HepG2 (cell line): ENCODE measurements at regions not wholly inside any gene's neighbourhood (a gene's known extent, or its start where the extent isn't known, plus 50 kb on each side); places are given as distances from the start of the nearest gene placed in this dataset.

Experiments
- FOXA1 ChIP-seq, 2 experiments: fragments of 450-650 bp in 1 of 2; sonication (generic) in 1 of 2; formaldehyde crosslinking in 1 of 2; IDR thresholded peaks; 2 replicates each; pipeline versions ENCODE4 v1.4.0 to v1.6.1; 2016 to 2020; ENCODE audit warnings: missing genetic modification reagents in 1 of 2
- GABPA ChIP-seq, 2 experiments: IDR thresholded peaks; 2 replicates each; pipeline ENCODE4 v1.6.1; 2011 to 2016; ENCODE audit warnings: low read depth in 2 of 2, low read length in 1 of 2, missing biosample characterization in 1 of 2, missing genetic modification characterization in 1 of 2
- GTF3A ChIP-seq: sonication (generic); formaldehyde crosslinking; conservative IDR thresholded peaks from 2 replicates; pipeline ENCODE4 v1.4.0; 2020; ENCODE audit warnings: mild to moderate bottlenecking, missing genetic modification reagents
- MIXL1 ChIP-seq: IDR thresholded peaks from 2 replicates; pipeline ENCODE4 v1.6.1; 2016
- NFAT5 ChIP-seq: sonication (generic); formaldehyde crosslinking; IDR thresholded peaks from 2 replicates; pipeline ENCODE4 v1.4.0; 2020; ENCODE audit warnings: missing genetic modification reagents
- PCBP2 ChIP-seq: fragments of 200-400 bp; formaldehyde crosslinking; optimal IDR thresholded peaks from 2 replicates; pipeline ENCODE3; 2018; ENCODE audit warnings: low read length, low read depth; ENCODE audit not compliant: poor library complexity, severe bottlenecking
- RERE ChIP-seq: IDR thresholded peaks from 2 replicates; pipeline ENCODE4 v1.6.1; 2016; ENCODE audit warnings: low read depth, missing genetic modification reagents, missing compliant biosample characterization
- SAFB2 ChIP-seq: sonication (generic); formaldehyde crosslinking; IDR thresholded peaks from 2 replicates; pipeline ENCODE4 v1.5.1; 2020; ENCODE audit warnings: missing genetic modification reagents, low read depth, mild to moderate bottlenecking, borderline replicate concordance
- ZBTB4 ChIP-seq: sonication (generic); formaldehyde crosslinking; IDR thresholded peaks from 2 replicates; pipeline ENCODE4 v1.4.0; 2020; ENCODE audit warnings: missing genetic modification reagents, mild to moderate bottlenecking, borderline replicate concordance
- ZFP82 ChIP-seq: sonication (generic); formaldehyde crosslinking; IDR thresholded peaks from 2 replicates; pipeline ENCODE4 v1.5.1; 2020; ENCODE audit warnings: mild to moderate bottlenecking, missing genetic modification reagents, borderline replicate concordance
- ZNF256 ChIP-seq: sonication (generic); formaldehyde crosslinking; conservative IDR thresholded peaks from 2 replicates; pipeline ENCODE4 v1.4.0; 2020; ENCODE audit warnings: missing genetic modification reagents
- ZNF292 ChIP-seq: sonication (generic); formaldehyde crosslinking; IDR thresholded peaks from 2 replicates; pipeline ENCODE4 v1.8.1; 2022; ENCODE audit warnings: mild to moderate bottlenecking, low read depth, missing genetic modification reagents, borderline replicate concordance
- ZNF747 ChIP-seq: sonication (generic); formaldehyde crosslinking; IDR thresholded peaks from 2 replicates; pipeline ENCODE4 v1.8.1; 2023; ENCODE audit warnings: missing genetic modification reagents, mild to moderate bottlenecking, borderline replicate concordance

- 0 out of 2 replicates have a peak, but pooled peaks have one; percentile 17 for TF ChIP-seq ZBTB4
- TF ChIP-seq RERE (CRISPR knock-in tag): 0 out of 2 replicates have a peak, but pooled peaks have one; percentile 16
- TF ChIP-seq ZNF292 (CRISPR knock-in tag): 0 out of 2 replicates have a peak, but pooled peaks have one; percentile 26
- TF ChIP-seq SAFB2 (CRISPR knock-in tag): no peak
- no peak for TF ChIP-seq GABPA (IDR thresholded peaks at IDR 0.05; ENCODE audit: low read depth, low read length)
- no peak for TF ChIP-seq GABPA (CRISPR knock-in tag; IDR thresholded peaks at IDR 0.05; ENCODE audit: low read depth)
- TF ChIP-seq ZNF747 (CRISPR knock-in tag): 0 out of 2 replicates have a peak, but pooled peaks have one; percentile 47
- no peak for TF ChIP-seq FOXA1 (IDR thresholded peaks at IDR 0.05)
- TF ChIP-seq FOXA1 (CRISPR knock-in tag; IDR thresholded peaks at IDR 0.05): peak; percentile 79
- no peak for TF ChIP-seq ZFP82 (CRISPR knock-in tag)
- no peak for TF ChIP-seq PCBP2
- TF ChIP-seq NFAT5: no peak
- TF ChIP-seq MIXL1: no peak
- TF ChIP-seq ZNF256 (CRISPR knock-in tag): no peak
- TF ChIP-seq GTF3A: no peak
Observed at GRCh38 chr22:27669798-27670599, 131.6 kb downstream of the MN1 start (continued).
